NCI-H446 treated with DMSO at 0.1 percent for 48 hours (cell line): ENCODE measurements at regions not wholly inside any gene's neighbourhood (a gene's known extent, or its start where the extent isn't known, plus 50 kb on each side); places are given as distances from the start of the nearest gene placed in this dataset.

Experiments
- DNase-seq: peaks from one replicate; lab custom pipeline; 2025; lab: John Stamatoyannopoulos, UW

DNA sequence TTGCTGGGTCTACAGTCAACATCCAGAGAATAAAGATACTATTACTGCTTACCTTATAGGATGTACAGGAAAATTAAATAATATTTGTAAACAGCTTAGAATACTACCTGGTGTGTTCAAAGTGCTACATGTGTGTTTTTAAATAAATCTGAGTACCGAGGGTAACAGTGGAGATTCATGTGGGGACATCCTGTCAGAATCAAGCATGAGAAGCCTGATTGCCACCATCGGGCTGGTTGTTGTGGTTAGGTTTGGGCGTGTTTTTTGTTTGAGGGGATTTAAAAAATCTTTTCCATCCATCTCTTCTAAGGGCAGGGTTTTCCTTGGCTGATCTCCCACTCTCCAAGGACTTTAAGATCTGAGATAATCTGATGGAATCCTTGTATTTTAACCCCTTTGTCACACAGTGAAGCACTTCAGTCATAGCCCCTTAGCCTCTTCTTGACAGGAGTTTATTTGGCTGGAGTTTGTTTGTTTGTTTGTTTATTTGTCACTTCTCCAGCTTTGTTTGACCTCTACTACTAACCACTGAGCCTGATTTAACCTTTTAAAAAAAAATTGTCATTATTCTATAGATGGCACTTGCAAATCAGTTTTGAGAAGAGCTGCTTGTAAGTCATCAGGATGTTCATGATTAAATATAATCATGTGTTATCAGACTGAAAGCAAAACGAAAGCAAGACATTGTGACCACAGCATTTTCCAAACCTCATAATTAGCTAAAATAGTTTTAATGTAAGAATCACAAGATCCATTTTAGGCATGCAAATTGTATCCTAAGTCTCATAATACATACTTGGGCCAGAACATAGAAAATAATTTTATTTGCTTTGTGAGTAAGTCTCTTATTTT is 72.8 kb upstream of the RARB start:
- no peak for DNase-seq

DNA sequence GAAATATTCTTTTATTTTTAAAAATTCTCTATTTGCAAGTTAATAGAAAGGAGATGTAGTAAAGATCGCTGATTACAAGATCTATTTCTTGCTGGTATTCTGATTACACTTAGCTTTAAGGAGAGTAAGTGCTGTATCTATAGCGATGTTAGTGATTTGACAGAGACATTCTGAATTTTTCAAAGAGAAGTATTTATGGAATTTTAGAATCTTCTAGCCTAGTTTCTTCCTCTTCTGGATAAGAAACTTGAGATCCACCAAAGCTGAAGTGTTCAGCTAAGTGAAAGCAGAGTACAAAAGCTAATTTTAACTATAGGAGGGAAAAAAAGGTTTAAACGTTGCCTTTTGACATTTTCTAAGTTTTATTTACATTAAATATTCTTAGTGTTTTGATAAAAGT is 72.1 kb upstream of the RARB start:
- no peak for DNase-seq

DNA sequence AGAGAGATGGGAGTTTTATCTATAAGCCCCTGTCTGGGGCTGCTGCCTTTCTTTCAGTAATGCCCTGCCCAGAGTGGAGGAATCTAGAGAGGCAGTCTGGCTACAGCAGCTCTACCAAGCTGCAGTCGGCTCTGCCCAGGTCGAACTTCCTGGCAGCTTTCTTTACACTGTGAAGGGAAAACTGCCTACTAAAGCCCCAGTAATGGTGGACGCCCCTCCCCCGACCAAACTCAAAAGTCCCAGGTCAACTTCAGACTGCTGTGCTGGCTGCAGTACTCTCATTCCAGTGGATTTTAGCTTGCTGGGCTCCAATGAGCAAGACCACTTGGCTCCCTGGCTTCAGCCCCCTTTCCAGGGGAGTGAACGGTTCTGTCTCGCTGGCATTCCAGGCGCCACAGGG is 65.9 kb upstream of the RARB start:
- DNase-seq, result no peak

GRCh38 chr3:25365636-25366035 is 62.4 kb upstream of the RARB start:
- no peak for DNase-seq

GRCh38 chr3:25367025-25367424 is 61.0 kb upstream of the RARB start:
- DNase-seq, result no peak

DNA sequence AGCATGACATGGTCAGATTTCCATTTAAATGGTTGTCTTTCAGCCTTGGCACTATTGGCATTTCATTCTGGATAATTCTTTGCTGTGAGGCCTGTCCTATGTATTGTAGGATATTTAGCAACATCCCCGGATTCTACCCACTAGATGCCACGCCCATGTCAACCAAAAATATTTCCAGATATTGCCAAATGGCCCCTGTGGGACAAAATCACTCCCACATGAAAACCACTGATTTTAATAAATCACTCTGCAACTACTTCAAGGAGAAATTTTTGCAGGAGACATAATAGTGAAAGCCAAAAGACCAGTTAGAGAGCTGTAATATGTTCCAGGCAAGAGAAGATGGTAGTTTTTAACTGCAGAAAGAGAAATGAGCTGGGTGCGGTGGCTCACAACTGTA is 55.9 kb upstream of the RARB start:
- DNase-seq, result no peak

DNA sequence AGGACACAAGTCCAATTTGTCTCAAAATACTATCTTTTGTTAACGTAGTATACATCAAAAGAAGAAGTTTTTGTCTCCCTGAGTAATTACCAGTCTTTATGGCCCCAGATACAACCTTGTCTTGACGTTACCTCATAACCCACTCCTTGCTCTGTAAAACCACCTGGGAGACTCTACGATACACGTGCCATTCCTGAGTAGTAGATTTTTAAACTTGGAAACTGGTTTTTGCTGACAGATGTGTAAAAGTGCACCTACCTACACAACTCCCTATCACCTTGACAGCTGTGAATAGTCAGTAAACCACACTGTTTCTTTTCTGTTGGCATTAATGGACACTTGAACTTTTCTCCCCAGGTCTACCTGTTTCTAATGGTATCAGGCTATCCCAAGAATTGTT is 51.7 kb upstream of the RARB start:
- no peak for DNase-seq

DNA sequence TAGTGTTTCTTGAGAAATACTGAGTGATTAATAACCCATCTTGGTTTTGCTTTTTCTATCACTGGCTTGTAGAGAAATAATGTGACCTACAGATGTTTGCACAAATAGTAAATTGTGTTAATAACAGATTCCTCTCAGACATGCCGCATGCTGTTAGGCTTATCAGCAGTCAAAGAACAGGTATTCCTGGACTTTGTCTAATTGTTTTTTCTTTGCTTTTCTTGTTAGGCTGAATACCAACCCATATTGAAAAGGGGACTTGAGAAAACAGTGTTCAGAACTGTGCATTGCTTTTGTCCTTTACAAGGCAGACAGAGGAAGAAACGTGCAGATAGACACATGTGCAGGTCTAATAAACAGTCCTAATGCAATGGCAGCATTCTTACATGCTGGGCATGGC is 51.0 kb upstream of the RARB start:
- no peak for DNase-seq
